ENCODE measurements at regions not wholly inside any gene's neighbourhood (a gene's known extent, or its start where the extent isn't known, plus 50 kb on each side); places are given as distances from the start of the nearest gene placed in this dataset.

GRCh38 chr12:92007787-92008186 lies 137.9 kb downstream of the BTG1 start:
- TF ChIP-seq POLR2AphosphoS5 (IDR thresholded peaks at IDR 0.05; ENCODE audit: insufficient read depth in 1 of 2, low read depth in 1 of 2): no peak
- TF ChIP-seq POLR2A (IDR thresholded peaks at IDR 0.05): no peak
